OCI-M1 (cell line): ENCODE measurements at regions not wholly inside any gene's neighbourhood (a gene's known extent, or its start where the extent isn't known, plus 50 kb on each side); places are given as distances from the start of the nearest gene placed in this dataset.

Experiments
- DNase-seq: peaks from one replicate; lab custom pipeline; 2025; lab: John Stamatoyannopoulos, UW

GRCh38 chr17:13353590-13353989, 248.1 kb downstream of the HS3ST3A1 start:
- no peak for DNase-seq

GRCh38 chr17:13352747-13353415, 248.8 kb downstream of the HS3ST3A1 start:
- no peak for DNase-seq

- DNase-seq = no peak
Observed at GRCh38 chr17:13351046-13351445, 250.7 kb downstream of the HS3ST3A1 start.

GRCh38 chr17:13350466-13350865, 251.3 kb downstream of the HS3ST3A1 start:
- no peak for DNase-seq

- peak; percentile 45 for DNase-seq
Observed at GRCh38 chr17:13346996-13347762, 254.6 kb downstream of the HS3ST3A1 start.

GRCh38 chr17:13346592-13346991, 255.1 kb downstream of the HS3ST3A1 start:
- no peak for DNase-seq

GRCh38 chr17:13346081-13346533, 255.6 kb downstream of the HS3ST3A1 start:
- DNase-seq = peak; percentile 91

GRCh38 chr17:13338421-13338820, 263.3 kb downstream of the HS3ST3A1 start:
- no peak for DNase-seq

GRCh38 chr17:13337864-13338371, 263.8 kb downstream of the HS3ST3A1 start:
- peak; percentile 96 for DNase-seq

GRCh38 chr17:13337151-13337550, 264.6 kb downstream of the HS3ST3A1 start:
- no peak for DNase-seq

GRCh38 chr17:13334374-13334773, 267.4 kb downstream of the HS3ST3A1 start:
- DNase-seq = peak; percentile 77

- DNase-seq = no peak
Observed at GRCh38 chr17:13333661-13334060, 268.1 kb downstream of the HS3ST3A1 start.

GRCh38 chr17:13332207-13332606, 269.5 kb downstream of the HS3ST3A1 start:
- DNase-seq = no peak

GRCh38 chr17:13329421-13329820, 272.3 kb downstream of the HS3ST3A1 start:
- DNase-seq = no peak

- DNase-seq = no peak
Observed at GRCh38 chr17:13323990-13324389, 277.7 kb downstream of the HS3ST3A1 start.

GRCh38 chr17:13321951-13322701, 279.6 kb downstream of the HS3ST3A1 start:
- no peak for DNase-seq

GRCh38 chr17:13320046-13320785, 281.5 kb downstream of the HS3ST3A1 start:
- DNase-seq = no peak

GRCh38 chr17:13316657-13317056, 285.1 kb downstream of the HS3ST3A1 start:
- no peak for DNase-seq

GRCh38 chr17:13311306-13311705, 290.4 kb downstream of the HS3ST3A1 start:
- no peak for DNase-seq

- DNase-seq = no peak
Observed at GRCh38 chr17:13310858-13311257, 290.9 kb downstream of the HS3ST3A1 start.

GRCh38 chr17:13306310-13306962, 288.6 kb upstream of the ELAC2 start:
- DNase-seq = peak; percentile 98
